ENCODE measurements at regions not wholly inside any gene's neighbourhood (a gene's known extent, or its start where the extent isn't known, plus 50 kb on each side); places are given as distances from the start of the nearest gene placed in this dataset.

DNA sequence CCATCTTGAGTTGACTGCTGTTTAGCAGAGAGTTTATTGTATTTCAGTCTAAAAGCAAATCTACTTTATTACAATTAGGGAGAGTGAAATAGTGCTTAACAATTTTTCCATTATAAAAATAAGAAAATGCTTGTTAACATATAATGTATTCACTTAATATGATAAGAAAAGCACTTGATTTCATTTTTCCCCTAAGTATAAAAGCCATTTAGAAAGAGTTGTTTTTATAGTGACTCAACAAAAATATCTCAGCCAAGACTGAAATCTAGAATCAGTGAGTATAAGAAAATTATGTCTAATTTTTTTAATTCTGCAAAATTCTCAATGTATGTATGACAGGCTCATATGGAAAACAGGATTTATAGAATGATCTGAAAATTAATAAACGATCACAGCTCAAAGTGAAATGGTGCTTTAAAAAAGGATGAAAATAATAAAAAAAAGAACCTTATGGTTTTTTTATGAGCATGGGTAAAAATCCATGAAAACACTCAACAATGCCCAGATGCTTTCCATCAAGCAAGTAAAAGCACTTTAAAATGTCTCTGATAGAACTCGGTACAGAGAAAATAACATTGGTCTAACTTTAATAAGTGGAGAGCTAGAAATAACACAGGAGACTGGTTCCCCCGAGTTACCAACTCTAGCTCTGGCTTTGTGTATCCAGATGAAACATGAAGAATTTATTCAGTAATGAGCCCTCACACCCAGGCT, 1057.8 kb upstream of the WWC1 start:
- DNase-seq: no peak

DNA sequence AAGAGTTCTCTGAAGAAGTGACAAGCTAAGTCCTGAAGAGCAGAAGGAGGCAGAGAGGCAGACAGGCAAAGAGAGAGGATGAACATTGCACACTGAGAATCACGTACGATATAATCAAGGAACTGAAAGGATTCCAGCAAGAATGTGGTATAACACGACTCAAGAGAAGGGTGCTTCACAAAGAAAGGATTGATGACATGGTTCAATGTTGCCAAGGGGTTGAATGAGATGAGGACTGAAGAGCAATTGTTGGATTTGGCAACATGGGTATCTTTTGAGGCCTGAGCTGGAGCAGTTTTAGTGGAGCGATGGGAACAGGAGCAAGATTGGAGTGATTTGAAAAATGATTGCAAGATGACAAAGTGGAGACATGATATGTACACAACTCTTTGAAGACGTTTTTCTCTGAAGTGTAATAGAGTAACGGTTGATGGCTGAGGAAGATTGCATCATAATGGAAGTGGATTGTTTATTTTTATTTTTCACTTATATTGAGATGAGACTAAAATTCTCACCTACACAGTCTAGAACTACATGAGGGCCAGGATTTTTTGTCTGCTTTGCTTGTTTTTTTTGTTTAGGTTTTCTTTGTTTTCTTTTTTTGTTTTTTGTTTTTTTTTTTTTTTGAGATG, 1049.9 kb upstream of the WWC1 start:
- DNase-seq: no peak

DNA sequence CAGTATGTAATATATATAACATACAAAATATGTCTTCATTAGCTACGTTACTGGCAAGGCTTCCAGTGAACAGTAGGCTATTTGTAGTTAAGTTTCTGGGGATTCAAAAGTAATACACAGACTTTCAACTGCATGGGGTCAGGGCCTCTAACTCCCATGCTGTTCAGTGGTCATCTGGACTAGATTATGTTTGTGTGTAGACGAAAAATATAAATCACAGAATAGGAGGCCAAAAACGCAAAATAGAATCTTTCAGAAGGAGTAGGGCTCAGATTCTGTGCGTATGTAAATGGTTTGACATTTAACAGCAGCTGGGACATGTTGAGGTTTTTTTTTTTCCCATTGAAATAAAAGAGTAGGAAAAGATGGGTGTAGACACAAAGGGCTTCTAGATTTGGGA, 1048.7 kb upstream of the WWC1 start:
- no peak for DNase-seq

DNA sequence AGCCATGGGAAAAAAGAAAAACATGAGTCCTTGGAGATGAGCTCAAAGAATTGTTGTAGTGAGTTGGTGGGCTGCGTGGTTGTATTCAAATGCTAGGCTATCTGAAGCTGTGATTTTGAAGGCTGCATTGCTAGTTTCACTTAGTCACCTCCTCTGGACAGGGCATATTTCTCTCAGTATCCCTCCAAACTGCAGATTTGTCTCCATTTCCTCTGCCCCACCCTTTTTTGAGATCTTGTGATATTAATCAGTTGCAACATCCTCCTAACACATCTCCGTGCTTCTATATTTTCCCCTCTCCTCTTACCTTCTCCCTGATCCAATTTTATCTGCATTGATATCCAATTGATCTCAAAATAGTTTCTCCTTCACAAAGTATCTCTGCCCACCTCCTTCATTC, 1048.0 kb upstream of the WWC1 start:
- no peak for DNase-seq

DNA sequence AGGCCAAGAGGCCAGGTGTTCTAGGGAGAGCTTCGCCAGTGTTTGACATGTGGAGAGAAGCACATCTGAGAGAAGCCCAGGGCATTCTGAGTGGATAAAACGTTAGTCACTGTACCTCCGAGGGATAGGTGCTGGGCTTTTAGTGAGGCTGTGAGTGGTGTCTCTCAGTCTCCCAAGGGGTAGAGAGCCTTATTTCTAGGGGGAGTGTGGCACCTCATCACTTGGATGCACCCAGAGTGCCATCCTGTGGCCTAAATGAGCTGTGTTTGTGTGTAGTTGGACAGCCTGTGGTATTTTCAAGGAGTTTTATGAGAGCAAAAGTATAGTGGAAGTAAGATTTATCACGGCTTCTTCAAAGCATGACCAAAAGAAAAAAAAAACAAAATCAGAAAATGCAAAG, 1046.9 kb upstream of the WWC1 start:
- DNase-seq: peak; percentile 55 to 64

DNA sequence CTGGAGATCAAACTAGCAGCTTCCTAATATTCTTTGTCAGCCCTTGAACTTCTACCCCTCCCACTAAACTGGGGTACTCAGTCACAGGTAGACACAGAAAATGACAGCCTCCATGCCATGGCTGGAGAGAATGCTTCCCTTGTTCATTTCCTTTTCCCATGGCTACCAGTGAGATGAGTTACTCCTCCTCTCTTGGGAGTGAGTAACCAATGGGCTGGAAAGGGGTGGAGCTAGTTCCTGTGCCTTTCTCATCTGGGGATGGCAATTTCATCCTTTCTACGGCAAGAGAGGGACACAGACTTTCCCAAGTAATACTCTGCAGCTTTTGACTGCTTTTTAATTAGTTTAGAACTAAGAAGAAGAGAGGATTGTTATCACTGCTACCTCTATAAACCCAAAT, 1045.6 kb upstream of the WWC1 start:
- DNase-seq: peak; percentile 3 to 15

DNA sequence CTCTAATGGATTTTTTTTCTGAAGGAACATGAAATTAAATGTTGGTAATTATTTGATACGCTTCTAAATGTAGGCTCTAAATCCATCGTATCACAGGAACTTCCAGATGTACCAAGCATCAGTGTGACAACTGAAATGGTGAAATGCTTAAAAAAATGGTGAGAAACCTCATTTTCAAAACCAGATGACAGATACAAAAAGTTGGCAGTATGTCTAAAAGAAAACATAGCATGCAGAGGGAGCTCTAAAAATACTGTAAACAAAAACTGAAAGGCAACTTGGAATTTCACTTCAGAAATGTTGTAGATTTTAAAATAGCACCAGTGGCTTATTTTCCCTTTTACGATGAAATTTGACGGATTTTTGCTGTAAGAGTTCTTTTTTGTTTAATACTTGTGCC, 1043.6 kb upstream of the WWC1 start:
- DNase-seq: no peak

DNA sequence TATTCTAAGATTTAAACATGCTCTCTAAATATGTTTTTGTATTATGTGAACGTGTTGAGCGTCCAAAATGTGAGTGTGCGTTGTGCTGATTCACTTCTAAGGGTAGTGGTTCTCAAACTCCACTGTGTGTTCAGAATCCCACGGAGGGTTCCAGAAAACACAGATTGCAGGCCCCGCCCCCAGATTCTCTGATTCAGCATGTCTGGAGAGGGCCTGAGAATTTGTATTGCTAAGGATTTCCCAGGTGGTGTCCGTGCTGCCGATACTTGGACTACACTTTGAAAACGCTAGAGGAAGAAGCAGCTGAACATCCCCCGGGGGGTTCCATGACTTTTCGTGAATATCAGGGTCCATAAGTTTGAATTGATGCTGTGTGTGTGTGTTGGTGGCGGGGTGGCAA, 1043.2 kb upstream of the WWC1 start:
- no peak for DNase-seq

DNA sequence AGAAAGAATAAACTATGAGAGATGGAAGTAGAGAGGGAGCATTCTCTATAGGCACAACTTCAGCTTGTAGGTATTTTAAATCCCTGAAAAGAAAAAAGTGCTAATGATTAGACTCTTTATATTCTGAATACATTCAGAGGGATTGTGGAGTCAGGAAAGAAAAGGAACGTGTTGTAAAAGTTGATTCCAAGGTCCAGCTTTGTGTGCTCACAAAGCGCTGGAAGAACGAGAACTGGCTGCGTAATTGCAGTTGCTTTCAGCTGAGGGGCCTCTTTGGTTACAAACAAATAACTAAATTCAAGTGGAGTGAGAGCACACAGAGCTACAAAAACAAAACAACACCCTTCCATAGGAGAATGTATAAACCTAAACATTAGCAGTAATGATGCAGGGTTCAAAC, 1040.4 kb upstream of the WWC1 start:
- DNase-seq: no peak

DNA sequence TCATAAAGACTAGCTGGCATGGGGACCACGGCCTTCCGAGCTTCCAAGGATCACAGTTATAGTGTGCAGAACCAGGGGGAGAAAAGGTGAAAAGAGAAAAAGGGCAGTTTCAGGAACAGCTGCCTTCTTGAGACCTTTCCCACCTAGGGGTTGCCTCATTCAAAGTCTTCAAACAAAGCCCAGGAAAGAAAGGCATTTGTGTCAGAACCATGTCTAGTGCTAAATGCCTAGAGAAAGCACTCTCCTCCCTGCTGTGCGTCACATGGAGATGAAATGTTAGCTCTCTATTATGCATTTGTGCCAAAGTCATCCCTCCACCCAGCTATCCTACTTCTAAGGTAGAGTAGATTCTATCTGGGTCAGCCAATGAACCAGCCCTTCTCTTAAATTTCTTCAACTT, 1037.3 kb upstream of the WWC1 start:
- no peak for DNase-seq

DNA sequence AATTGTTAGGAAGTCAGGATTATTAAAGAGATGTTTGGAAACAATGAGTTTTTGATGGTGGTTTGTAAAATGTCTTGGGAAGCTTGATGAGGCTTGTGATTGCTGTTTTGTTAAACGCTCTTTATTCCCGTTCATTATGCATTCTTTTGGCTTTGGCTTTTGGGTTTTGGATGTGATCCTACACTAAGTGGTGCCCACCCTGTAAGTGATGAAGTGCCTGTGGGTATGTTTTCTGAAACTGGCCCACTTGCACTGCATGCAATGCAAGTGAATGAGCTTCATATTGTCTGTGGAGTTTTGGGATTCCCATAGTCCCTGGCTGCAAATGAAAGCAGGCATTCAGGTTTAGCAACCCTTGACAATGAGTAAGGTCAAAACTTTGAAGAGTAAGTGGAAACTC, 1035.5 kb upstream of the WWC1 start:
- DNase-seq: no peak

DNA sequence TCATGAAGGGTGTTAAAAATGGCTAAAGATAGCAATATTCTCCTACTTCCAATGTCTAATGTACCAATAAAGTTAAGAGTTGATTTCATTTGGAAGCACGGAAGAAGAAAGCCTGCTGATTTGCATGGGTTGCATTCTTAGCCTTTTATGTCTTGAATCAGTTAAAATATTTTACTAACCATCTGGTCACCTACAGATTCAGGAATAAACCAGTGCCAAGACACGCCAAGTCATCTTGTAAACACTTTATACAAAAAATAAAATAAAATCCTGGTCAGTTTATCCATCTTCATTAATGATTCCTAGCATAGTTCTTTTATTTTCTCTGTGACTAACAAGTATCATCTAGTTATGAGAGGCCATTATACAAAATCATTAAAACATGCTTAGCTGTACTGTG, 1031.6 kb upstream of the WWC1 start:
- no peak for DNase-seq

DNA sequence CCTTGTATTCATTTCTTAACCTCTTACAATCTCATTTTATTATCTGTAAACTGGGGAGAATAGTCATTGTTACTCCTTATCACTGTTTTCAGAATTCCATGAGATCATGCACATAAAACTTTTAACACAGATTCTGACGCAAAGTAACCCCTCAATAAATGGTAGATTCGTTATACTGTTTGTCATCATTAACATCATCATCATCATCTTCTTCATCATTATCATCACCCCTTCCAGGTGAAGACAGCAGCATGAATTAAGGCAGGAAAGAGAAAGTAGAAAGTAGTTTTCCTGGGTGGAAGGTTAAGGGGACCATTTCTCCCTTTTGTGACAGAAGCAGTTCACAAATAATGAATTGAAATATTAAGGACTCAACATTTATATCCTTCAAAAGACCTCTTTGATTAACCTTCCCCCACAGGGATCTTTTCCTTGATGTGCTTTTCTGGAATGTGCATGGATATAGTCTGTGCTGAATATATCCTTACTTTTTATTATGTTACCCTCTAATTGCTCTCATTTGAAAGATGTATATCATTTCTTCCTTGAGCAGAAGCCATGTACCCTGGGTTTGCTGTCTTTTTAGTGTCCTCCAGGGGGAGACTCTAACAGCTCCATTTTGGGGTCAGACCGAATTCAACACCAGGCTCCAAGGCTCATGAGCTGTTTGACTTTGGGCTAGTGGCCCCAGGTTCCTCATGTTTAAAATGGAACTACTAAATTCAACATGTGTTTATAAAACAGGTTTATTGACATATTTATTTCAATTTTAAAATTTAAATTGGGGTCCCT, 1029.9 kb upstream of the WWC1 start:
- DNase-seq: peak in 1 of 2 experiments; percentile 17

DNA sequence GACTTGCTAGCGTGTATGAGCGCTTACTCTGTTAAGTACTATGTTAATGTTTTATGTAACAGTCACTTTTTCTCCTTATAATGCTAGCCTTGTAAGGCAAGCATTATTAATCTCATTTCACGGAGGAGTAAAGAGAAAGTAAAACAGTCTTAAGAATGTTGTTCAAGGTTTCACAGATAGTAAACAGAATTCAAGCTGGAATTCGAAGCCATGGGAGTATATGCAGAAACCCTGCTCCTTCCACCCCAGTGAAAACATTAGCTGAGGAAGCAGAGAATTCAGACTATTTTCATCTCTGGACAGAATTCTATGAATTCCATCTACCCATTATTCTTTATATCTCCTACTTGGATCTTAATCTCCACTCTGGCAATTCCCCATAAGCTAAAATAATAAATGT, 1028.3 kb upstream of the WWC1 start:
- no peak for DNase-seq

DNA sequence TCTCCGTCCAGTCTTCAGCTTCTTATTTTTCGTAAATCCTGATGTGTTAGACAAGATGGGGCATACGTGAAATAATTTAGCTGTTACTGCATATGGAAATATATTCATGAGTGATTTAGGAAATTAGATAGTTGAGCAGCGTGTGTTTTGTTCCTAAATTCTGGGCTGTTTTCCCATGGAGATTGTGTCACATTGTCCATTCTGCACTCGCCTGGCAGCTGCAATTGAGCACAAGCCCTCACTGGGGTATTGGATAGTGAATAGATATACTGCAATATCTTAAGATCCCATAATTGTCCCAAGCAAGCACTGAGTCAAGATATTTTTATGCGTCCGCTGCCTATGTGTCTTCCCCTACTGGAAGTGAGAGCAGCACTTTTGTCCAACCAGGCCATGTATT, 1027.1 kb upstream of the WWC1 start:
- no peak for DNase-seq

DNA sequence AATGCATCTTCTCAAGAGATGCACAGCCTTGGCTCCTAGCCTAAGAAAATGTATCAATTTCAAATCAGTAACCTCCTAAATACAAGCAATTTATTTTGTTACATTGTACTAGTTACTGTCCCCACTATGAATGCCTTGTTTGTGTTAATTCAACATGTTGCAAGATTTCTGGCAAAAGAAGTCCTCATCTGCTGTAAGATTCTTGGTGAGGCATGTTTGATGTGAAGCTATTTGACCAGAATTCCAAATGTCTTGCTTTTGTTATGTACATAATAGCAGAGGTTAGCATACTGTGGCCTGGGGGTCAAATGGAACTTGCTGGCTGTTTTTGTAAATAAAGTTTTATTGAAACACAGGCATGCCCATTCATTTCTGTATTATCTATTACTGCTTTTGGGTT, 1023.1 kb upstream of the WWC1 start:
- DNase-seq: no peak

DNA sequence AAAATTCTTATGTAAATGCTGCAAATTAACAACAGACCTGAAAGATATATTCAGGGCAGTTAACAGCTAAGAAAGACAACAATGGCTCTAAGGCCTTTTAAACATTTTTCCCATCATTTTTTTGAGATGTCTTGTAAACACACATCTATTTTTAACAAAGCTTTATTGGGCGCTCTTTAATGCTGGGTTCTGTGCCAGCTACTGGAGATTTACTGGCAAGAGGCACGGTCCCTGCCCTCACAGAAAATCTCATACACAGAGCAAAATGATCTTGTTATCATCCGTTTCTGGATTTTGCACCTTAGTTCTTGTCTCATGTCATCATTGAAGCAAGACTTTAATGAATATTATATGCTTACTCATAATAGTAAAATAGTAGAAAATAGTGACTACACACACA, 1022.3 kb upstream of the WWC1 start:
- DNase-seq: no peak

DNA sequence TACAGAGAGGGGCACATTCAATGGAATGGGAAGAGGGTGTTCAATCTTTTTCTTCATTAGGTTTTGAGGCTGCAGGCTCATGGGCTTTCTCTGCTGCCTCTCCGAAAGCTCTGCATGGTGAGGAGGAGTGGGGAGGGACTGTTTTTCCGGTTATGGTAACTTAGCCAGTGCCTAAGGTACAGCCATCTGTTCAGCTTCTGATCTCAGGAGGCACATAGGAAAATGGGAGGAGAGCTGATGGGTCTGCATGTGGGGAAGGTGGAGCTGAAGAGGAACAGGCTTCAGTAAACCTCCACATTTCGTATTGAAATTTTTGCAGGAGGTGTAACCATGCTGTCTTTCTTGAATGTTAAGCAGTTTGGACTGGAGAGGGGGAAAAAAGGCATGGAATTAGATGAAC, 1020.4 kb upstream of the WWC1 start:
- no peak for DNase-seq

DNA sequence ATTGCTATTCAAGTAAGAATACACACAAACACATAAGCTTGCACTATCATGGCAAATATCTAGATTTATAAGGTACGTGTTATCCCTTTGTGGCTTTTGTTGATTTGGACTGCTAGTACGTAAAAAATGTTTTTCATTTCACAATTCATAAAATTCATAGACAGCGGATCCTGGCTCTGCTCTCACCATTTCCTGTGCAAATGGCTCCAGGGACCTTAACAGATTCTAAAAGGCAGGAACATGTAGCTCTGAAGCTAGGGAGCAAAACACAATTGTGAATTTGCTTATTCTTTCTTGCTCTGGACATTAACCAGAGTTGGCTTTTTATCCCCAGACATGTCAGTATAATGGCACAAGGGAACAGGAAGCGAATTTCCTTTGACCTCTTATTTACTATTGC, 1019.9 kb upstream of the WWC1 start:
- DNase-seq: no peak

DNA sequence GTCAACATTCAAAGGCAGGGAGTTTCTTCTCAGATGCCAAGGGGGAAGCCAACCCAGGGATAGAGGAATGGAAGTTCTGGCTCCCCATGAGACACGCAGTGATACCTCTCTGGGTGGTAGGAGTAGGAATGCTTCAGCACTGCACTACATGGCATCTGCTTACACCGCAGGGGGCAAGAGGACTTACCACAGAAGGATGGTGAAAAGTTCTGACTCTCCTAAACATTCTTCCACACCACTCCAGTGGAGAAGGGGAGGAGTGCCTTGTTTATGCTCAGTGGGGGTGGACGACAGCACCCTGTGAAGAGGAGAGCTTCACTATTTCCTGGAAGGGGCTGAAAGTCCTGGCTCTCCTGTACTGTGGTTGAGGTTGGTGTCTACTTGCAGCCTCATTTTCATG, 1011.3 kb upstream of the WWC1 start:
- no peak for DNase-seq

DNA sequence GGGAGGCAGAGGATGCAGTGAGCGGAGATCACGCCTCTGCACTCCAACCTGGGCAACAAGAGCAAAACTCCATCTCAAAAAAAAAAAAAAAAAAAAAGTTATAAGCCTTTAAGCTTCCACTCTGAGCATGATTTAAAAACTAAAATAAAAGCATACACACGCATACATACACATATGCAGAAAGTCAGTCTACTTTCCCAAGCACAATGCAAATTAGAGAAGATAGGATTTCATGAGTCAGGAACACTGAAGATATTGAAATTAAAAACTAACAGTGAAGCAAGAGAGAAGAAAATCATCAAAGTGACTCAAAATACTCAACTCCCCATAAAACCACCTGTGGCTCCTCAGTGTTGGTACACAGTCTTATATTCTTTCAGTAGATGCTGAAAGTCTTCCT, 1009.5 kb upstream of the WWC1 start:
- peak in 1 of 2 experiments; percentile 13 for DNase-seq

DNA sequence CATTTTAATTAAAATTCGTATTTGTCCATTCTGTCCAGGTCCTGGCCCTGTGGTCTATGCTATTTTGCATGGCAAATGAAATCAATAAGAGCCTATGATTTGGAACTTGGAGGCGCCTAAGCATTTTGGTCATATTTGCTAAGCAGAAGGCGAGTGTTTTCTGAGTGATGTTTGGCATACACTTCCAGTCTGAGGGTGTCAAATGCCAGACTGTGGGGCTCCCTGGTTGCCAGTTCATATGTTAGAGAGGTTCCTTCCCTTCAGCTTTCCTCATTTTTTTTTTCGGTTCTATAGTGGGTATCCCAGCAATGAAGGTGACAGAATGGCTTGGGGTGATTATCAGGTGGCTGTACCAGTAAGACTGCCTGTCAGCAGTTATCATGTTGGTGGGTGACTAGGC, 1007.8 kb upstream of the WWC1 start:
- peak in 1 of 2 experiments; percentile 34 for DNase-seq

DNA sequence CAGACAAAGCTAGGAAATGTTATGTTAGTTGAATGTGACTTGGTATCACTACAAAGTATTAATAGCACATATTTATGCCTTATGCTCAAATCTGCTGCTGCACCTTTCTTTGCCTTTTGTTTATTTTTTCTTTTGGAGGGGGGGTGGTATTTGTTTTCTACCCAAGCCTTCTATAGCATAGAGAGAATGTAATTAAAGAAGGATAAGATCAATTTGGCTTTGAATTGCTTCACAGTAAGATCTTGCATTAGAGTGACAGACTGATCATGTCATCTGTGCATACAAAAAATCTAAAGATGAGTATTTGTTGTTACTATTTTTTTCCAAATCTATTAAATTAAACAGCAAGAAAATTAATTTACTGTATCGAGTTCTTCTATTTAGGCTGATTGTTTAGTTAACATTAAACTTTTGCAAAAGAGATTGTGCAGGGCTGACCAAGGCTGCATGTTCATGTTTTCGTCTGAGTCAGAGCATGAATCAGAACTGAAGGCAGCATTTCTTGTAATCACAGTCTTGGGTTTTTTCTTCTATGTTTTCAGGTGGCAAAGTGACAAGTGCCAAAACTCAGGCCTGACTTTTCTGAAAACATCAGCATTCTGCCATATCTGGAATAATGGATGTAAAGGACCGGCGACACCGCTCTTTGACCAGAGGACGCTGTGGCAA, 1007.1 kb upstream of the WWC1 start:
- DNase-seq: no peak

DNA sequence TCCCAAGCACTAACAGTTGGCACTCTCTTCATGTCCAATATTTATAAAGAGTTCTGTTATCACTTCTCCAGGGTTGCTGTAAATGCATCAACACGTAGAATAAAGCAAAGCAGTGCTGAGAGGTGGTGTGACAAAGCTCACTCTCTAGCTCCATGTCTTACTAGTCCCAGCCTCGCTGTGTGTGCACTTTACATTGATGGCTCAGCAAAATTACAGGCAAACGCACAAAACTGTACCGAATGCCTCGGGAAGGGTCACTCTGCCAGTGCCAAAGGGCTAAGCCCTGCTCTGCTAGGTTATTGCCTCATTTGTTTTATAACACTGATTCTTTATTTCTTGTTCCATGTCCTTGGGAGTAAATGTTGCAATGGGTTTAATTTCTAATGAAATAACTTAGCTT, 1005.9 kb upstream of the WWC1 start:
- DNase-seq: no peak

All from NCI-H526 (cell line).